D721Med (cell line): ENCODE measurements at regions not wholly inside any gene's neighbourhood (a gene's known extent, or its start where the extent isn't known, plus 50 kb on each side); places are given as distances from the start of the nearest gene placed in this dataset.

Experiments used
- DNase-seq: peaks from one replicate; pipeline ENCODE4 v3.0.0; 2011; ENCODE audit warnings: low spot score; ENCODE audit not compliant: insufficient read length
- FAIRE-seq: peaks from 2 replicates; lab custom pipeline; 2011; peaks lifted over from hg19 to GRCh38; lab: Jason Lieb, UNC
- CTCF ChIP-seq: IDR thresholded peaks from 2 replicates; pipeline ENCODE4 v1.5.1; 2012; ENCODE audit warnings: mild to moderate bottlenecking, control low read depth; ENCODE audit not compliant: insufficient read depth; ENCODE audit errors: missing control alignments

DNA sequence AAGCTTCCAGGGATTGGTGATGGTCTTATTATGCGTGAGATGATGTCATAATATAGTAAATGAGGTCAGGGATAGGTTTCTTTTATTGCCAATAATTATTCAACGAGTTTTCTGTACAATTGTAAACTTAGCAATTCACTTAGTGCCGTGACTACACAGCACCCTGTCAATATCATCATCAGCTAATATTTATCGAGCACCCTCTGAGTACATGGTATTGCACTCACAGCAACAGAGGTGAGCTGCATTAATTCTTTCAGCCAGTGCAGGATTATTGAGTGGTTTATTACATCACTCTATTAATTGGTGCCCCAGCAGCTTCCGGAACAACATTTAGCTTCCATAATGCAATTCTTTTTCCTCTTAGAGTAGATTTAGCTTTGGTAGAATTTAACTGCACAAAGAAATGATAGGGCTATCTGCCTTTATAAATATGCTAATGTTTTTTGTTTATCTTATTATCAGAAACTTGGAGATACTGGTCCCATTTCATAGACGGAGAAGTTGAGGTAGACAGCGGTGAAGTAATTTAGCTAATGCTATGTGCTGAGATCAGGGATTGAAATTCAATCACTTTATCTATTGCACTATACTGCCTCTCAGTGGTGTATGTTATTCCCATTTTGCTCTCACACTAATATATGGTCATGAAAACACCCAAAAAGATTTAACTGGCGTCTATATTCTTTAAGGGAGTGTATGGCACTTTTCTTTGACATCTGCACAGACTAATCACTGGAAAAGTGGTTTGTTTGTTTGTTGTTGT, 726.1 kb upstream of the WWC1 start:
- FAIRE-seq = peak; percentile 85
- no peak for DNase-seq
- peak; percentile 57 for TF ChIP-seq CTCF

- FAIRE-seq (no peak), DNase-seq (no peak)
- TF ChIP-seq CTCF = no peak
Measured at GRCh38 chr5:167570431-167570830, 721.0 kb upstream of the WWC1 start.

- TF ChIP-seq CTCF = no peak
- no peak for FAIRE-seq
- no peak for DNase-seq
Measured at GRCh38 chr5:167571824-167572223, 719.6 kb upstream of the WWC1 start.

GRCh38 chr5:167573370-167574127, 717.9 kb upstream of the WWC1 start:
- FAIRE-seq (peak; percentile 6), DNase-seq (no peak)
- TF ChIP-seq CTCF = no peak

DNA sequence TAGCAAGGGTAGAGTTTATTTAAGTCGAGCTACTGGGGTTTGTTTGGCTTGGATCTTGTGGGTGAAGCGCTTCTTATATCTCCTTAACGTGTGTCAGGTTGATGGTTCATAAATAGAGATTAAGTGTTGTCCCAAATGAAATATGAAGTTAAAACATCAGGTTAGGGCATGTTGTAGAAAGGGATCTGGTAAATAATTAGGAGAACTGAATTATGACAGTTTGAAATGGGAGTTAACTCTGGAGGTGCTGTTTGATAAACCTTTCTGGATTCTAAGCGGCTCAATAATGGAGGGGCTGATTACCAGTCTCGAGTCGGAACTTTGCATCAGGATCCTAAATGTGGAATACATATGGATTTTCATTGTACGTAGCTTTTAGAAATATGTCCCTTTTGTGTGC, 717.0 kb upstream of the WWC1 start:
- no peak for FAIRE-seq
- TF ChIP-seq CTCF = no peak
- DNase-seq = no peak

DNA sequence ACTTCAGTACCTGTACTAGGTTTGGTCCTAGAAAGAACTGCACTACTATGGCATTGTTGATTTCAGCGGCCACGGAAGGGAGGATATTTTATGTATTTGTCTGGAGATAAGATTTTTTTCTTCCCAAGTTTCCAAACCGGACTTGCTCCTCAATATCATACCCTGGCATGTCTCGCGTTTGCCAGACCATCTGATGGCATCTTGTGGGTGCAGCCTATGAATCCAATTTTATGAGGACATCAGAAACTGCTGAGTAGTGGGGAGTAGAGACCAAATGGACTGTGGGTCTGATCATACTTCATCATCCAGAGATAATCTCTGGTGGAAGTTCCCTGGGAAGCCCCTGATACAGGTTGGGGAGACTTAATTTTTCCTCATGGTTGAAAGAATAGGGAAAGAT, 716.1 kb upstream of the WWC1 start:
- no peak for TF ChIP-seq CTCF
- FAIRE-seq = no peak
- DNase-seq = no peak

- no peak for TF ChIP-seq CTCF
- DNase-seq = no peak
- no peak for FAIRE-seq
Measured at GRCh38 chr5:167576126-167576525, 715.3 kb upstream of the WWC1 start.
